ENCODE measurements at regions not wholly inside any gene's neighbourhood (a gene's known extent, or its start where the extent isn't known, plus 50 kb on each side); places are given as distances from the start of the nearest gene placed in this dataset.

DNA sequence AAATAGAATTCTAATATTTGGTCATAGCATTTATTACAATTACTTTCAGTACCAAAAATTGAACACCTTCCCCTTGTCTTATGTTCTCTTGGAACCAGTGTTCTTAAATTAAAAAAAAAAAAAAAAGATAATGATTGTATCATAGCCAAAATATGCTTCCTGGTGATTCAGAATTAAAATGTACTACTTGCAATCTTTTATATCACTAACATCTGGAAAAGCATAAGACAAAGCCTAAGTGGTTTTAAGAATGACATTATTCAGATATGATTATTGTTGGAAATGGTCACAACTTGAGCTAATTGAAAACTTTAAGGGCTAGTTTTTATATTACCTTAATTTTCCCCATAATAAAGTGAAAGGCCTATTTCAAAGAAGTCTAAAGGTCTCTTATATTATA lies 493.3 kb upstream of the MARCKS start:
- H3K4me3 ChIP-seq (ENCODE audit: low read depth in 2 of 2, low read length in 1 of 2) = no peak overlapping the region

GRCh38 chr6:113364766-113365165 lies 492.4 kb upstream of the MARCKS start:
- peak overlapping the region; percentile 6; the same call in 1 of the 2 replicates for H3K9ac ChIP-seq
- peaks cover 13 to 17% of the 10 kb centered on the region in 2 experiments for H3K36me3 ChIP-seq (replicated peaks in 1 of 2; ENCODE audit: control insufficient read depth in 1 of 2, insufficient read depth in 2 of 2, low read length in 1 of 2)
- ChIA-PET CTCF (no interaction called here), POLR2A (no interaction called here)
- H2AFZ ChIP-seq (ENCODE audit: low read depth) = no peak overlapping the region
- DNase-seq = no peak
- no peaks in the 10 kb centered on the region for H3K9me3 ChIP-seq
- TF ChIP-seq MEF2A (IDR thresholded peaks at IDR 0.05; ENCODE audit: borderline replicate concordance, low read depth) = 0 out of 2 replicates have a peak, but pooled peaks have one; percentile 57
- no peak for TF ChIP-seq MXI1 (IDR thresholded peaks at IDR 0.05; ENCODE audit: low read depth, low read length)
- peaks cover 8 to 59% of the 10 kb centered on the region in 2 experiments for H3K4me1 ChIP-seq (ENCODE audit: control insufficient read depth in 1 of 2, insufficient read depth in 2 of 2, low read depth in 1 of 2, low read length in 1 of 2)
- no peak overlapping the region for H3K4me2 ChIP-seq
- no peak overlapping the region for H3K4me3 ChIP-seq (ENCODE audit: low read depth in 2 of 2, low read length in 1 of 2)
- H3K9me2 ChIP-seq = no peaks in the 10 kb centered on the region
- no peaks in the 10 kb centered on the region for H3K27me3 ChIP-seq (ENCODE audit: insufficient read depth)
- peaks cover 10% of the 10 kb centered on the region; the same call in 1 of the 2 replicates for H3K79me2 ChIP-seq (ENCODE audit: insufficient read depth)
- WGBS (ENCODE audit: low lambda C conversion rate) = 91% methylated on average over 3 of the region's 3 CpGs
- peak overlapping the region; percentile 87 to 90 for H3K27ac ChIP-seq (ENCODE audit: low read depth in 2 of 2, low read length in 1 of 2)
- H3F3A ChIP-seq (replicated peaks; ENCODE audit: insufficient read depth) = peaks cover 68% of the 10 kb centered on the region
- H4K20me1 ChIP-seq (ENCODE audit: insufficient read depth) = no peaks in the 10 kb centered on the region

More for the DNA sequence above, 493.3 kb upstream of the MARCKS start:
- H3F3A ChIP-seq (replicated peaks; ENCODE audit: insufficient read depth) = peaks cover 69% of the 10 kb centered on the region
- H4K20me1 ChIP-seq (ENCODE audit: insufficient read depth) = no peaks in the 10 kb centered on the region
- POLR2A ChIA-PET = no interaction called here
- DNase-seq = no peak
- no peaks in the 10 kb centered on the region for H3K9me2 ChIP-seq
- 0 out of 2 replicates have a peak overlapping the region, but pooled peaks have one; percentile 54 for H3K4me2 ChIP-seq
- no peaks in the 10 kb centered on the region for H3K9me3 ChIP-seq
- CTCF ChIA-PET = no interaction called here
- H3K79me2 ChIP-seq (ENCODE audit: insufficient read depth) = peaks cover 2% of the 10 kb centered on the region; the same call in 1 of the 2 replicates
- TF ChIP-seq FOXM1 (IDR thresholded peaks at IDR 0.05; ENCODE audit: low read depth) (peak; percentile 82; the same call in 1 of the 2 replicates), JUND (IDR thresholded peaks at IDR 0.05) (peak; percentile 76), EP300 (IDR thresholded peaks at IDR 0.05; ENCODE audit: borderline replicate concordance in 1 of 2, low read depth in 1 of 2, low read length in 1 of 2) (peak; percentile 31 to 92; a peak in 2 of 4 replicates), FOSL2 (IDR thresholded peaks at IDR 0.05; ENCODE audit: borderline replicate concordance, low read depth) (peak; percentile 73), POLR2AphosphoS5 (IDR thresholded peaks at IDR 0.05; ENCODE audit: low read depth, low read length) (peak; percentile 56; the same call in 1 of the 2 replicates), TEAD4 (IDR thresholded peaks at IDR 0.05; ENCODE audit: borderline replicate concordance, insufficient read depth) (peak; percentile 56; the same call in 1 of the 2 replicates), GABPA (IDR thresholded peaks at IDR 0.05; ENCODE audit: low read depth) (no peak), TCF12 (IDR thresholded peaks at IDR 0.05) (peak; percentile 95), MAX (IDR thresholded peaks at IDR 0.05; ENCODE audit: low read depth) (peak; percentile 39; the same call in 1 of the 2 replicates), MEF2A (IDR thresholded peaks at IDR 0.05; ENCODE audit: borderline replicate concordance, low read depth) (no peak), NFIC (IDR thresholded peaks at IDR 0.05; ENCODE audit: borderline replicate concordance) (peak; percentile 71; the same call in 1 of the 2 replicates)
- TF ChIP-seq, protein P1, sequence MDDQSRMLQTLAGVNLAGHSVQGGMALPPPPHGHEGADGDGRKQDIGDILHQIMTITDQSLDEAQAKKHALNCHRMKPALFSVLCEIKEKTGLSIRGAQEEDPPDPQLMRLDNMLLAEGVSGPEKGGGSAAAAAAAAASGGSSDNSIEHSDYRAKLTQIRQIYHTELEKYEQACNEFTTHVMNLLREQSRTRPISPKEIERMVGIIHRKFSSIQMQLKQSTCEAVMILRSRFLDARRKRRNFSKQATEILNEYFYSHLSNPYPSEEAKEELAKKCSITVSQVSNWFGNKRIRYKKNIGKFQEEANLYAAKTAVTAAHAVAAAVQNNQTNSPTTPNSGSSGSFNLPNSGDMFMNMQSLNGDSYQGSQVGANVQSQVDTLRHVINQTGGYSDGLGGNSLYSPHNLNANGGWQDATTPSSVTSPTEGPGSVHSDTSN (IDR thresholded peaks at IDR 0.05) = peak; percentile 68
- TF ChIP-seq, protein P2, sequence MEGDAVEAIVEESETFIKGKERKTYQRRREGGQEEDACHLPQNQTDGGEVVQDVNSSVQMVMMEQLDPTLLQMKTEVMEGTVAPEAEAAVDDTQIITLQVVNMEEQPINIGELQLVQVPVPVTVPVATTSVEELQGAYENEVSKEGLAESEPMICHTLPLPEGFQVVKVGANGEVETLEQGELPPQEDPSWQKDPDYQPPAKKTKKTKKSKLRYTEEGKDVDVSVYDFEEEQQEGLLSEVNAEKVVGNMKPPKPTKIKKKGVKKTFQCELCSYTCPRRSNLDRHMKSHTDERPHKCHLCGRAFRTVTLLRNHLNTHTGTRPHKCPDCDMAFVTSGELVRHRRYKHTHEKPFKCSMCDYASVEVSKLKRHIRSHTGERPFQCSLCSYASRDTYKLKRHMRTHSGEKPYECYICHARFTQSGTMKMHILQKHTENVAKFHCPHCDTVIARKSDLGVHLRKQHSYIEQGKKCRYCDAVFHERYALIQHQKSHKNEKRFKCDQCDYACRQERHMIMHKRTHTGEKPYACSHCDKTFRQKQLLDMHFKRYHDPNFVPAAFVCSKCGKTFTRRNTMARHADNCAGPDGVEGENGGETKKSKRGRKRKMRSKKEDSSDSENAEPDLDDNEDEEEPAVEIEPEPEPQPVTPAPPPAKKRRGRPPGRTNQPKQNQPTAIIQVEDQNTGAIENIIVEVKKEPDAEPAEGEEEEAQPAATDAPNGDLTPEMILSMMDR (IDR thresholded peaks at IDR 0.05) = no peak
- peaks cover 5 to 13% of the 10 kb centered on the region in 2 experiments for H3K36me3 ChIP-seq (replicated peaks in 1 of 2; ENCODE audit: control insufficient read depth in 1 of 2, insufficient read depth in 2 of 2, low read length in 1 of 2)
- H3K27ac ChIP-seq (ENCODE audit: low read depth in 2 of 2, low read length in 1 of 2) = peak overlapping the region; percentile 87 to 90; a peak in 3 of 4 replicates
- H3K9ac ChIP-seq = peak overlapping the region; percentile 6; the same call in 1 of the 2 replicates
- H3K27me3 ChIP-seq (ENCODE audit: insufficient read depth) = no peaks in the 10 kb centered on the region
- H3K4me1 ChIP-seq (ENCODE audit: control insufficient read depth in 1 of 2, insufficient read depth in 2 of 2, low read depth in 1 of 2, low read length in 1 of 2) = peaks cover 16 to 68% of the 10 kb centered on the region in 2 experiments
- H2AFZ ChIP-seq (ENCODE audit: low read depth) = no peak overlapping the region

Measured in SK-N-SH (cell line).